ENCODE measurements at regions not wholly inside any gene's neighbourhood (a gene's known extent, or its start where the extent isn't known, plus 50 kb on each side); places are given as distances from the start of the nearest gene placed in this dataset.

DNA sequence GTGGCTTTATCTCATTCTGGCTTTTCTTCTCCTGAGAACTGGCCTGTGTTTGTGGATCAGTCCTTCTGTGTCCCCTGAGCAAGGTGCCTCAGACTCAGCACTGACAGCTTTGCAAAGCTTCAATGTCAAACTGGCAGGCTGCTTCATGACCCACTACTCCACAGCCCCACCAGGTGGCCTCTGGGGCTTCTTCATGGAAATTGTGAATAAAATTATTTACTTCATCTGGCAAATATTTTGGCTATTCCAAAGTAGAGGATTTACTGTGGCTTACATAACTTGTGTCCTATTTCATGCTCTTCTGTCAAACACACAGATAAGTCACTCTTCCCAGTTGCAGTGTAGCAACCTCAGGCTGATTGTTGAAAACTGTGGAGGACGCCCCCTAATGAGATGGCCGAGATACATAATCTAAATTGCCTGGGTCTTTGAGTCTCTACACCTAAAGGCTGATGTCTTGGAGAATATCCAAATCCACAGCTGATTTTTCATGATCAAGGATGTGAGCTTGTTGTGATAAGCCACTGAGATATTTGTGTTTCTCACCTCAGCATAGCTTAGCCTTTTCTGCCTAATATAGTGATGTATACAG lies 721.9 kb upstream of the SLC10A2 start:
- TF ChIP-seq, protein P1, sequence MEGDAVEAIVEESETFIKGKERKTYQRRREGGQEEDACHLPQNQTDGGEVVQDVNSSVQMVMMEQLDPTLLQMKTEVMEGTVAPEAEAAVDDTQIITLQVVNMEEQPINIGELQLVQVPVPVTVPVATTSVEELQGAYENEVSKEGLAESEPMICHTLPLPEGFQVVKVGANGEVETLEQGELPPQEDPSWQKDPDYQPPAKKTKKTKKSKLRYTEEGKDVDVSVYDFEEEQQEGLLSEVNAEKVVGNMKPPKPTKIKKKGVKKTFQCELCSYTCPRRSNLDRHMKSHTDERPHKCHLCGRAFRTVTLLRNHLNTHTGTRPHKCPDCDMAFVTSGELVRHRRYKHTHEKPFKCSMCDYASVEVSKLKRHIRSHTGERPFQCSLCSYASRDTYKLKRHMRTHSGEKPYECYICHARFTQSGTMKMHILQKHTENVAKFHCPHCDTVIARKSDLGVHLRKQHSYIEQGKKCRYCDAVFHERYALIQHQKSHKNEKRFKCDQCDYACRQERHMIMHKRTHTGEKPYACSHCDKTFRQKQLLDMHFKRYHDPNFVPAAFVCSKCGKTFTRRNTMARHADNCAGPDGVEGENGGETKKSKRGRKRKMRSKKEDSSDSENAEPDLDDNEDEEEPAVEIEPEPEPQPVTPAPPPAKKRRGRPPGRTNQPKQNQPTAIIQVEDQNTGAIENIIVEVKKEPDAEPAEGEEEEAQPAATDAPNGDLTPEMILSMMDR (IDR thresholded peaks at IDR 0.05): no peak
- no peak for TF ChIP-seq POLR2A (IDR thresholded peaks at IDR 0.05)
